ENCODE measurements at regions not wholly inside any gene's neighbourhood (a gene's known extent, or its start where the extent isn't known, plus 50 kb on each side); places are given as distances from the start of the nearest gene placed in this dataset.

- intact Hi-C loops (cut with DNase I): no loop called here
- Histone ChIP-seq H3K4me3 (ENCODE audit: low read length in 2 of 2) (no peak overlapping the region), H3K4me1 (ENCODE audit: control insufficient read depth in 1 of 2, insufficient read depth in 2 of 2, low read length in 2 of 2) (no peaks in the 10 kb centered on the region), H3K27ac (ENCODE audit: low read depth in 1 of 2, low read length in 2 of 2) (no peak overlapping the region), H3K36me3 (ENCODE audit: control insufficient read depth in 1 of 2, insufficient read depth in 2 of 2, low read length in 1 of 2) (no peaks in the 10 kb centered on the region), H3K9me3 (ENCODE audit: control insufficient read depth, low read length) (no peaks in the 10 kb centered on the region), H3K27me3 (ENCODE audit: control insufficient read depth in 1 of 2, insufficient read depth in 2 of 2, low read length in 1 of 2) (no peaks in the 10 kb centered on the region)
- ATAC-seq (ENCODE audit: low FRiP score) (no peak), DNase-seq (no peak)
- 71 to 78% methylated on average over 1 of the region's 1 CpG for WGBS, 2 donors
Observed at GRCh38 chr14:80146941-80147340, 64.4 kb downstream of the DIO2 start.

GRCh38 chr14:80136358-80136757, 74.9 kb downstream of the DIO2 start:
- intact Hi-C loops (cut with DNase I): no loop called here
- H3K9me3 ChIP-seq (ENCODE audit: control insufficient read depth, low read length): peaks cover 1% of the 10 kb centered on the region
- H3K36me3 ChIP-seq (ENCODE audit: control insufficient read depth in 1 of 2, insufficient read depth in 2 of 2, low read length in 1 of 2): no peaks in the 10 kb centered on the region
- H3K4me1 ChIP-seq (ENCODE audit: control insufficient read depth in 1 of 2, insufficient read depth in 2 of 2, low read length in 2 of 2): no peaks in the 10 kb centered on the region
- no peaks in the 10 kb centered on the region for H3K27me3 ChIP-seq (ENCODE audit: control insufficient read depth in 1 of 2, insufficient read depth in 2 of 2, low read length in 1 of 2)
- DNase-seq (no peak), ATAC-seq (ENCODE audit: low FRiP score) (no peak)
- WGBS, 2 donors: 90 to 94% methylated on average over 4 of the region's 4 CpGs
- H3K27ac ChIP-seq (ENCODE audit: low read depth in 1 of 2, low read length in 2 of 2): no peak overlapping the region
- H3K4me3 ChIP-seq (ENCODE audit: low read length in 2 of 2): no peak overlapping the region

- no peaks in the 10 kb centered on the region for H3K4me1 ChIP-seq (ENCODE audit: control insufficient read depth in 1 of 2, insufficient read depth in 2 of 2, low read length in 2 of 2)
- WGBS, 2 donors: 50 to 58% methylated on average over 3 of the region's 3 CpGs
- ATAC-seq (ENCODE audit: low FRiP score): no peak
- H3K36me3 ChIP-seq (ENCODE audit: control insufficient read depth in 1 of 2, insufficient read depth in 2 of 2, low read length in 1 of 2): no peaks in the 10 kb centered on the region
- H3K4me3 ChIP-seq (ENCODE audit: low read length in 2 of 2): no peak overlapping the region
- H3K27ac ChIP-seq (ENCODE audit: low read depth in 1 of 2, low read length in 2 of 2): no peak overlapping the region
- no peaks in the 10 kb centered on the region for H3K27me3 ChIP-seq (ENCODE audit: control insufficient read depth in 1 of 2, insufficient read depth in 2 of 2, low read length in 1 of 2)
- intact Hi-C loops (cut with DNase I): no loop called here
- H3K9me3 ChIP-seq (ENCODE audit: control insufficient read depth, low read length): peaks cover 1% of the 10 kb centered on the region
- DNase-seq: no peak
Observed at GRCh38 chr14:80135305-80136088, 75.8 kb downstream of the DIO2 start.

- Histone ChIP-seq H3K27ac (ENCODE audit: low read depth in 1 of 2, low read length in 2 of 2) (no peak overlapping the region), H3K9me3 (ENCODE audit: control insufficient read depth, low read length) (peaks cover 1% of the 10 kb centered on the region), H3K36me3 (ENCODE audit: control insufficient read depth in 1 of 2, insufficient read depth in 2 of 2, low read length in 1 of 2) (no peaks in the 10 kb centered on the region), H3K4me1 (ENCODE audit: control insufficient read depth in 1 of 2, insufficient read depth in 2 of 2, low read length in 2 of 2) (no peaks in the 10 kb centered on the region), H3K4me3 (ENCODE audit: low read length in 2 of 2) (no peak overlapping the region), H3K27me3 (ENCODE audit: control insufficient read depth in 1 of 2, insufficient read depth in 2 of 2, low read length in 1 of 2) (no peaks in the 10 kb centered on the region)
- ATAC-seq (ENCODE audit: low FRiP score): no peak
- no peak for DNase-seq
- WGBS, 2 donors: 48 to 57% methylated on average over 1 of the region's 1 CpG
- intact Hi-C loops (cut with DNase I): no loop called here
Observed at GRCh38 chr14:80134321-80134720, 77.0 kb downstream of the DIO2 start.

- no peaks in the 10 kb centered on the region for H3K36me3 ChIP-seq (ENCODE audit: control insufficient read depth in 1 of 2, insufficient read depth in 2 of 2, low read length in 1 of 2)
- no peak for ATAC-seq (ENCODE audit: low FRiP score)
- DNase-seq: no peak
- no peaks in the 10 kb centered on the region for H3K27me3 ChIP-seq (ENCODE audit: control insufficient read depth in 1 of 2, insufficient read depth in 2 of 2, low read length in 1 of 2)
- no peak overlapping the region for H3K27ac ChIP-seq (ENCODE audit: low read depth in 1 of 2, low read length in 2 of 2)
- H3K4me3 ChIP-seq (ENCODE audit: low read length in 2 of 2): no peak overlapping the region
- WGBS, 2 donors: 71 to 78% methylated on average over 3 of the region's 3 CpGs
- intact Hi-C loops (cut with DNase I): no loop called here
- H3K4me1 ChIP-seq (ENCODE audit: control insufficient read depth in 1 of 2, insufficient read depth in 2 of 2, low read length in 2 of 2): no peaks in the 10 kb centered on the region
- peaks cover 1% of the 10 kb centered on the region for H3K9me3 ChIP-seq (ENCODE audit: control insufficient read depth, low read length)
Observed at GRCh38 chr14:80133457-80133856, 77.8 kb downstream of the DIO2 start.

GRCh38 chr14:80127466-80127865, 83.8 kb downstream of the DIO2 start:
- H3K4me1 ChIP-seq (ENCODE audit: control insufficient read depth in 1 of 2, insufficient read depth in 2 of 2, low read length in 2 of 2): no peaks in the 10 kb centered on the region
- no peak overlapping the region for H3K27ac ChIP-seq (ENCODE audit: low read depth in 1 of 2, low read length in 2 of 2)
- H3K27me3 ChIP-seq (ENCODE audit: control insufficient read depth in 1 of 2, insufficient read depth in 2 of 2, low read length in 1 of 2): no peaks in the 10 kb centered on the region
- no peaks in the 10 kb centered on the region for H3K36me3 ChIP-seq (ENCODE audit: control insufficient read depth in 1 of 2, insufficient read depth in 2 of 2, low read length in 1 of 2)
- DNase-seq (no peak), ATAC-seq (ENCODE audit: low FRiP score) (no peak)
- H3K4me3 ChIP-seq (ENCODE audit: low read length in 2 of 2): no peak overlapping the region
- H3K9me3 ChIP-seq (ENCODE audit: control insufficient read depth, low read length): peaks cover 2% of the 10 kb centered on the region
- intact Hi-C loops (cut with DNase I): no loop called here

GRCh38 chr14:80124794-80125193, 86.5 kb downstream of the DIO2 start:
- Histone ChIP-seq H3K4me3 (ENCODE audit: low read length in 2 of 2) (no peak overlapping the region), H3K9me3 (ENCODE audit: control insufficient read depth, low read length) (peaks cover 3% of the 10 kb centered on the region), H3K4me1 (ENCODE audit: control insufficient read depth in 1 of 2, insufficient read depth in 2 of 2, low read length in 2 of 2) (no peaks in the 10 kb centered on the region), H3K27me3 (ENCODE audit: control insufficient read depth in 1 of 2, insufficient read depth in 2 of 2, low read length in 1 of 2) (no peaks in the 10 kb centered on the region), H3K36me3 (ENCODE audit: control insufficient read depth in 1 of 2, insufficient read depth in 2 of 2, low read length in 1 of 2) (no peaks in the 10 kb centered on the region), H3K27ac (ENCODE audit: low read depth in 1 of 2, low read length in 2 of 2) (no peak overlapping the region)
- intact Hi-C loops (cut with DNase I): no loop called here
- 71 to 80% methylated on average over 3 of the region's 3 CpGs for WGBS, 2 donors
- no peak for ATAC-seq (ENCODE audit: low FRiP score)
- DNase-seq: no peak

GRCh38 chr14:80117876-80118275, 93.4 kb downstream of the DIO2 start:
- no peak overlapping the region for H3K4me3 ChIP-seq (ENCODE audit: low read length in 2 of 2)
- intact Hi-C loops (cut with DNase I): no loop called here
- no peaks in the 10 kb centered on the region for H3K36me3 ChIP-seq (ENCODE audit: control insufficient read depth in 1 of 2, insufficient read depth in 2 of 2, low read length in 1 of 2)
- no peak overlapping the region for H3K27ac ChIP-seq (ENCODE audit: low read depth in 1 of 2, low read length in 2 of 2)
- DNase-seq: no peak
- no peaks in the 10 kb centered on the region for H3K4me1 ChIP-seq (ENCODE audit: control insufficient read depth in 1 of 2, insufficient read depth in 2 of 2, low read length in 2 of 2)
- WGBS, 2 donors: 89 to 95% methylated on average over 1 of the region's 1 CpG
- no peak for ATAC-seq (ENCODE audit: low FRiP score)
- H3K27me3 ChIP-seq (ENCODE audit: control insufficient read depth in 1 of 2, insufficient read depth in 2 of 2, low read length in 1 of 2): no peaks in the 10 kb centered on the region
- peaks cover 2% of the 10 kb centered on the region for H3K9me3 ChIP-seq (ENCODE audit: control insufficient read depth, low read length)

- intact Hi-C loops (cut with DNase I): no loop called here
- H3K4me3 ChIP-seq (ENCODE audit: low read length in 2 of 2): no peak overlapping the region
- H3K4me1 ChIP-seq (ENCODE audit: control insufficient read depth in 1 of 2, insufficient read depth in 2 of 2, low read length in 2 of 2): no peaks in the 10 kb centered on the region
- H3K9me3 ChIP-seq (ENCODE audit: control insufficient read depth, low read length): no peaks in the 10 kb centered on the region
- H3K27ac ChIP-seq (ENCODE audit: low read depth in 1 of 2, low read length in 2 of 2): no peak overlapping the region
- H3K36me3 ChIP-seq (ENCODE audit: control insufficient read depth in 1 of 2, insufficient read depth in 2 of 2, low read length in 1 of 2): no peaks in the 10 kb centered on the region
- no peak for DNase-seq
- ATAC-seq (ENCODE audit: low FRiP score): no peak
- 67 to 78% methylated on average over 2 of the region's 2 CpGs for WGBS, 2 donors
- H3K27me3 ChIP-seq (ENCODE audit: control insufficient read depth in 1 of 2, insufficient read depth in 2 of 2, low read length in 1 of 2): no peaks in the 10 kb centered on the region
Observed at GRCh38 chr14:80116157-80116556, 95.1 kb downstream of the DIO2 start.

Data from aorta (tissue), 5 donors.